GM12892 (cell line): ENCODE measurements at regions not wholly inside any gene's neighbourhood (a gene's known extent, or its start where the extent isn't known, plus 50 kb on each side); places are given as distances from the start of the nearest gene placed in this dataset.

ENCODE experiments used
- POLR2A ChIP-seq: IDR thresholded peaks from 2 replicates; pipeline ENCODE4 v1.6.1; 2011; ENCODE audit warnings: low read depth, low read length, control low read depth
- POLR2AphosphoS5 ChIP-seq: IDR thresholded peaks from 2 replicates; pipeline ENCODE4 v1.6.1; 2011; ENCODE audit warnings: low read depth, low read length, control low read depth
- TAF1 ChIP-seq: IDR thresholded peaks from 2 replicates; pipeline ENCODE4 v1.6.1; 2011; ENCODE audit warnings: low read depth, mild to moderate bottlenecking, control low read depth, low read length, borderline replicate concordance

- TF ChIP-seq POLR2A, result no peak
- TF ChIP-seq POLR2AphosphoS5, result no peak
- TF ChIP-seq TAF1, result no peak
Measured at GRCh38 chr4:126630230-126630629, 1002.5 kb upstream of the INTU start.
